PC-3 (cell line): ENCODE measurements at regions not wholly inside any gene's neighbourhood (a gene's known extent, or its start where the extent isn't known, plus 50 kb on each side); places are given as distances from the start of the nearest gene placed in this dataset.

Experiments
- ATAC-seq: fragments of 200-7000 bp; cut with Tn5 transposase; 2 replicates; pipeline ENCODE4 v1.9.1; 2020; ENCODE audit warnings: mild to moderate bottlenecking, moderate library complexity
- BruUV-seq: library from RNA; stranded (reverse); fragments of 400-500 nt; replicated peaks from 2 replicates; lab custom pipeline; 2021; lab: Mats Ljungman, UMichigan
- CTCF ChIA-PET: fragments of 300-600 bp; sonication (Branson Sonifier 250); formaldehyde crosslinking; loops from one replicate; lab custom pipeline; 2022; ENCODE audit warnings: antibody characterized with exemption; lab: Charles Lee
- POLR2A ChIA-PET: fragments of 300-600 bp; sonication (Branson Sonifier 250); formaldehyde crosslinking; loops from one replicate; lab custom pipeline; 2022; ENCODE audit warnings: antibody characterized with exemption; ENCODE audit not compliant: unreplicated experiment; lab: Charles Lee
- DNase-seq: peaks from one replicate; pipeline ENCODE4 v3.0.0-alpha.2; 2015
- H2AFZ ChIP-seq: fragments of 300-600 bp; sonication (generic); 2 replicates; pipeline ENCODE4 v1.6.0; 2016; ENCODE audit warnings: antibody characterized with exemption, low read length
- H3F3A ChIP-seq: fragments of 300-600 bp; sonication (generic); one replicate; pipeline ENCODE4 v1.6.0; 2017; ENCODE audit warnings: antibody characterized with exemption, low read length, control low read depth, mild to moderate bottlenecking; ENCODE audit not compliant: unreplicated experiment
- H3K27ac ChIP-seq: fragments of 300-600 bp; sonication (generic); 2 replicates; pipeline ENCODE4 v1.5.1; 2016; ENCODE audit warnings: mild to moderate bottlenecking, low read length
- H3K27me3 ChIP-seq: fragments of 300-600 bp; sonication (generic); 2 replicates; pipeline ENCODE4 v1.6.1; 2016; ENCODE audit warnings: low read length, mixed read lengths
- H3K36me3 ChIP-seq: fragments of 300-600 bp; sonication (generic); 2 replicates; pipeline ENCODE4 v1.6.1; 2016; ENCODE audit warnings: low read depth, mixed run types, low read length, mixed read lengths
- H3K4me1 ChIP-seq: fragments of 300-600 bp; sonication (generic); 2 replicates; pipeline ENCODE4 v1.5.1; 2016; ENCODE audit warnings: low read length; ENCODE audit not compliant: insufficient read depth
- H3K4me2 ChIP-seq: fragments of 300-600 bp; sonication (generic); 2 replicates; pipeline ENCODE4 v1.6.0; 2016; ENCODE audit warnings: low read length
- H3K4me3 ChIP-seq: fragments of 300-600 bp; sonication (generic); 2 replicates; pipeline ENCODE4 v1.5.1; 2016; ENCODE audit warnings: mild to moderate bottlenecking, low read length, mixed read lengths
- H3K79me2 ChIP-seq: fragments of 300-600 bp; sonication (generic); 2 replicates; pipeline ENCODE4 v1.6.1; 2017; ENCODE audit warnings: low read length, mixed read lengths
- H3K9ac ChIP-seq: fragments of 300-600 bp; sonication (generic); 2 replicates; pipeline ENCODE4 v1.6.0; 2016; ENCODE audit warnings: mild to moderate bottlenecking, low read length
- H3K9me2 ChIP-seq: fragments of 300-600 bp; sonication (generic); replicated peaks from 2 replicates; pipeline ENCODE4 v1.6.1; 2016; ENCODE audit warnings: mixed run types, low read length, mixed read lengths
- H3K9me3 ChIP-seq: fragments of 300-600 bp; sonication (generic); 2 replicates; pipeline ENCODE4 v1.6.1; 2016; ENCODE audit warnings: low read length, mixed read lengths
- H4K20me1 ChIP-seq: fragments of 300-600 bp; sonication (generic); 2 replicates; pipeline ENCODE4 v1.6.1; 2016; ENCODE audit warnings: low read length, mixed read lengths
- EZH2 ChIP-seq: fragments of 300-600 bp; sonication (generic); IDR thresholded peaks from one replicate; pipeline ENCODE4 v1.6.1; 2017; ENCODE audit warnings: antibody characterized with exemption, mild to moderate bottlenecking, low read length; ENCODE audit not compliant: unreplicated experiment
- EZH2phosphoT487 ChIP-seq: fragments of 300-600 bp; sonication (generic); IDR thresholded peaks from 2 replicates; pipeline ENCODE4 v1.6.1; 2018; ENCODE audit warnings: mild to moderate bottlenecking, antibody characterized with exemption, low read length, borderline replicate concordance
- intact Hi-C: fragments of 100-400 bp; cut with micrococcal nuclease; formaldehyde crosslinking; loops from 2 replicates; pipeline ENCODE4 v1.9.0; 2023
- TF ChIP-seq, protein P1 (sequence below): fragments of 300-600 bp; sonication (generic); conservative IDR thresholded peaks from 2 replicates; pipeline ENCODE4 v1.5.1; 2017; ENCODE audit warnings: antibody characterized with exemption, low read depth, mild to moderate bottlenecking, low read length

- H3K9ac ChIP-seq = no peak overlapping the region
- TF ChIP-seq, protein P1, sequence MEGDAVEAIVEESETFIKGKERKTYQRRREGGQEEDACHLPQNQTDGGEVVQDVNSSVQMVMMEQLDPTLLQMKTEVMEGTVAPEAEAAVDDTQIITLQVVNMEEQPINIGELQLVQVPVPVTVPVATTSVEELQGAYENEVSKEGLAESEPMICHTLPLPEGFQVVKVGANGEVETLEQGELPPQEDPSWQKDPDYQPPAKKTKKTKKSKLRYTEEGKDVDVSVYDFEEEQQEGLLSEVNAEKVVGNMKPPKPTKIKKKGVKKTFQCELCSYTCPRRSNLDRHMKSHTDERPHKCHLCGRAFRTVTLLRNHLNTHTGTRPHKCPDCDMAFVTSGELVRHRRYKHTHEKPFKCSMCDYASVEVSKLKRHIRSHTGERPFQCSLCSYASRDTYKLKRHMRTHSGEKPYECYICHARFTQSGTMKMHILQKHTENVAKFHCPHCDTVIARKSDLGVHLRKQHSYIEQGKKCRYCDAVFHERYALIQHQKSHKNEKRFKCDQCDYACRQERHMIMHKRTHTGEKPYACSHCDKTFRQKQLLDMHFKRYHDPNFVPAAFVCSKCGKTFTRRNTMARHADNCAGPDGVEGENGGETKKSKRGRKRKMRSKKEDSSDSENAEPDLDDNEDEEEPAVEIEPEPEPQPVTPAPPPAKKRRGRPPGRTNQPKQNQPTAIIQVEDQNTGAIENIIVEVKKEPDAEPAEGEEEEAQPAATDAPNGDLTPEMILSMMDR = no peak
- TF ChIP-seq EZH2 = no peak
- no peak for TF ChIP-seq EZH2phosphoT487
These were observed 119.0 kb upstream of the MEF2A start for GRCh38 chr15:99446565-99447496.

DNA sequence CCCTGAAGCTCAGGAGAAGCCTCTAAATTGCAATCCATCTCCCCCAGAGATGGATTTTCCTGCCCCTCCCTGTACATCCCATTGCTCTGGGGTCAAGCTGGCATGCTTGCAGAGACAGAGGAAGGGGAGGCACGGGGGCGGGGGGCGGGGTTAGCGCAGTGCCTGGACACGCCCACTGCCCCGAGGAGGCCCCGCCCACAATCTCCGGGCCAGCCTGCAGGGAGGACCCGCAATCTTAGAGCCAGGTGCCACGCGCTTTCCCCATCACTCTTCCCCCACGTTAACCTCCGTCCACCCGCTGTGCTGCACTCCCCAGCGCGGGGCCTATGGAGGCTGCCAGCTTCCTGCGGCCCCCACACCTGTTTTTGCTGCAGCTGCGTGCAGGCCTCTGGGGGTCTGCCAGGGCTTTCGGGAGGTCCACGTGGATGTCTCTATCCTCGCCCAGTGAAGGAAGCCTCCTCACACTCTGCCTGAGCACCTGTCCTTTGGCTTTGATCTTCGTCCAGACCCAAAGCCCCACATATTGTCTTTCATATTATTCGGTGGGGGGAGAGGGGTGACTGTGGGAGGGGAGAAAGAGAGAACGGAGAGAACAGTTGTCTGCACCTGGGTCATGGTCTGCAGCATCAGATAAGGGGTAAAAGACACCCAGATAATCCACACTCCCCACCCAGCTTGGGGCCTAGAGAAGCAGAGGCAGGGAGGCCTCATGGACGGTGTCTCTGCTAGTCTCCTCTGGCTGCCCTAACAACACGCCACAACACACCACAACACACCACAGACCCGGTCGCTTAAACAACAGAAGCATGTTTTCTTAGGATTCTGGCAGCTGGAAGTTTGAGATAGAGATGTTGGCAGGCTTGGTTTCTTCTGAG is 118.0 kb upstream of the MEF2A start:
- intact Hi-C loops = no loop called here
- Histone ChIP-seq H4K20me1 (no peaks in the 10 kb centered on the region), H3K4me1 (peaks cover 5% of the 10 kb centered on the region), H3F3A (no peaks in the 10 kb centered on the region), H2AFZ (no peak overlapping the region), H3K36me3 (no peaks in the 10 kb centered on the region), H3K27me3 (no peaks in the 10 kb centered on the region), H3K4me3 (no peak overlapping the region), H3K27ac (no peak overlapping the region), H3K4me2 (no peak overlapping the region), H3K9me2 (no peaks in the 10 kb centered on the region), H3K9ac (no peak overlapping the region), H3K9me3 (no peaks in the 10 kb centered on the region), H3K79me2 (no peaks in the 10 kb centered on the region)
- no peak for ATAC-seq
- no TSS peak for BruUV-seq
- no peak for DNase-seq
- ChIA-PET CTCF (no interaction called here), POLR2A (no interaction called here)
- TF ChIP-seq, protein P1 = no peak
- TF ChIP-seq EZH2phosphoT487 (no peak), EZH2 (no peak)

More at GRCh38 chr15:99446565-99447496, 119.0 kb upstream of the MEF2A start:
- no peak for DNase-seq
- CTCF ChIA-PET = no interaction called here
- no TSS peak for BruUV-seq
- no peaks in the 10 kb centered on the region for H3K27me3 ChIP-seq
- ATAC-seq = no peak
- H3K79me2 ChIP-seq = no peaks in the 10 kb centered on the region
- no peak overlapping the region for H3K27ac ChIP-seq
- H3K4me3 ChIP-seq = no peak overlapping the region
- no peak overlapping the region for H3K4me2 ChIP-seq
- POLR2A ChIA-PET = no interaction called here
- intact Hi-C loops = no loop called here
- H3K4me1 ChIP-seq = peaks cover 14% of the 10 kb centered on the region
- H3K9me2 ChIP-seq = no peaks in the 10 kb centered on the region
- H4K20me1 ChIP-seq = no peaks in the 10 kb centered on the region
- H3F3A ChIP-seq = no peaks in the 10 kb centered on the region
- no peaks in the 10 kb centered on the region for H3K36me3 ChIP-seq
- H2AFZ ChIP-seq = no peak overlapping the region
- no peaks in the 10 kb centered on the region for H3K9me3 ChIP-seq
